DND-41 (cell line): ENCODE measurements at regions not wholly inside any gene's neighbourhood (a gene's known extent, or its start where the extent isn't known, plus 50 kb on each side); places are given as distances from the start of the nearest gene placed in this dataset.

Experiments
- ATAC-seq: fragments of 200-7000 bp; cut with Tn5 transposase; 3 replicates; pipeline ENCODE4 v1.9.1; 2021; ENCODE audit warnings: low read depth; ENCODE audit not compliant: insufficient read depth
- DNase-seq: peaks from one replicate; pipeline ENCODE4 v3.0.0-alpha.2; 2020
- H2AFZ ChIP-seq: 2 replicates; pipeline ENCODE4 v1.6.0; 2012; ENCODE audit warnings: low read depth, low read length
- H3K27ac ChIP-seq: 2 replicates; pipeline ENCODE4 v1.5.1; 2012; ENCODE audit warnings: low read length, inconsistent platforms
- H3K27me3 ChIP-seq: fragments of 200-600 bp; sonication (generic); 2 replicates; pipeline ENCODE4 v1.6.0; 2012; ENCODE audit warnings: low read length, mild to moderate bottlenecking, inconsistent platforms; ENCODE audit not compliant: insufficient read depth, poor library complexity
- H3K36me3 ChIP-seq: 2 replicates; pipeline ENCODE4 v1.5.1; 2012; ENCODE audit warnings: low read length, inconsistent platforms; ENCODE audit not compliant: insufficient read depth
- H3K4me1 ChIP-seq: 2 replicates; pipeline ENCODE4 v1.5.1; 2012; ENCODE audit warnings: mild to moderate bottlenecking, low read length; ENCODE audit not compliant: insufficient read depth
- H3K4me2 ChIP-seq: 2 replicates; pipeline ENCODE4 v1.6.0; 2012; ENCODE audit warnings: mild to moderate bottlenecking, moderate library complexity, low read length, inconsistent platforms; ENCODE audit not compliant: insufficient read depth
- H3K4me3 ChIP-seq, 2 experiments: fragments of 200-600 bp in 1 of 2; shearing (Covaris generic) in 1 of 2; 2 replicates each; pipeline ENCODE4 v1.5.1; 2012 to 2016; ENCODE audit warnings: inconsistent platforms in 2 of 2, low read length in 2 of 2, mild to moderate bottlenecking in 2 of 2, low read depth in 1 of 2, moderate library complexity in 1 of 2
- H3K79me2 ChIP-seq: 2 replicates; pipeline ENCODE4 v1.6.0; 2012; ENCODE audit warnings: low read length, inconsistent platforms; ENCODE audit not compliant: insufficient read depth
- H3K9ac ChIP-seq: 2 replicates; pipeline ENCODE4 v1.6.0; 2012; ENCODE audit warnings: low read depth, mild to moderate bottlenecking, inconsistent platforms, low read length, moderate library complexity
- H3K9me3 ChIP-seq: 2 replicates; pipeline ENCODE4 v1.5.1; 2012; ENCODE audit warnings: low read length, moderate library complexity, mild to moderate bottlenecking, inconsistent platforms; ENCODE audit not compliant: insufficient read depth, severe bottlenecking
- H4K20me1 ChIP-seq: 2 replicates; pipeline ENCODE4 v1.6.0; 2012; ENCODE audit warnings: low read length; ENCODE audit not compliant: insufficient read depth
- CTCF ChIP-seq: IDR thresholded peaks from 2 replicates; pipeline ENCODE4 v1.5.1; 2012; ENCODE audit warnings: borderline replicate concordance, low read length, moderate library complexity, mild to moderate bottlenecking; ENCODE audit not compliant: poor library complexity, severe bottlenecking; ENCODE audit errors: extremely low read depth
- EZH2 ChIP-seq: IDR thresholded peaks from 3 replicates; pipeline ENCODE4 v1.6.1; 2012; ENCODE audit warnings: borderline replicate concordance, low read depth, mild to moderate bottlenecking, moderate library complexity, low read length, inconsistent platforms; ENCODE audit not compliant: severe bottlenecking

- no peaks in the 10 kb centered on the region for H3K27me3 ChIP-seq
- peak; percentile 83 for DNase-seq
- peak overlapping the region in 1 of 2 experiments; percentile 3; a peak in 1 of 4 replicates for H3K4me3 ChIP-seq
- TF ChIP-seq EZH2 (no peak), CTCF (peak; percentile 22)
- peak overlapping the region; percentile 31 for H3K9ac ChIP-seq
- H3K4me2 ChIP-seq: peak overlapping the region; percentile 45
- peak; percentile 86 for ATAC-seq
- H3K36me3 ChIP-seq: no peaks in the 10 kb centered on the region
- H4K20me1 ChIP-seq: peaks cover 2% of the 10 kb centered on the region; the same call in 1 of the 2 replicates
- H3K27ac ChIP-seq: peak overlapping the region; percentile 80
- peaks cover 70% of the 10 kb centered on the region for H3K4me1 ChIP-seq
- no peaks in the 10 kb centered on the region for H3K9me3 ChIP-seq
- no peak overlapping the region for H2AFZ ChIP-seq
- no peaks in the 10 kb centered on the region for H3K79me2 ChIP-seq
Measured at GRCh38 chr14:54169254-54169924, 212.8 kb upstream of the BMP4 start.

- H3K4me1 ChIP-seq: peaks cover 79% of the 10 kb centered on the region
- no peaks in the 10 kb centered on the region for H3K27me3 ChIP-seq
- TF ChIP-seq CTCF (no peak), EZH2 (no peak)
- no peaks in the 10 kb centered on the region for H3K79me2 ChIP-seq
- peak overlapping the region; percentile 23; the same call in 1 of the 2 replicates for H3K9ac ChIP-seq
- H4K20me1 ChIP-seq: peaks cover 2% of the 10 kb centered on the region; the same call in 1 of the 2 replicates
- H3K9me3 ChIP-seq: no peaks in the 10 kb centered on the region
- ATAC-seq (no peak), DNase-seq (no peak)
- H3K36me3 ChIP-seq: no peaks in the 10 kb centered on the region
- H3K27ac ChIP-seq: peak overlapping the region; percentile 70
- H3K4me2 ChIP-seq: peak overlapping the region; percentile 45
- H2AFZ ChIP-seq: no peak overlapping the region
- H3K4me3 ChIP-seq: 0 out of 4 replicates have a peak overlapping the region, but pooled peaks of 1 of the 2 experiments have one; percentile 1
Measured at GRCh38 chr14:54170301-54170700, 213.7 kb upstream of the BMP4 start.

GRCh38 chr14:54172114-54172513 is 215.5 kb upstream of the BMP4 start:
- no peak overlapping the region for H3K4me3 ChIP-seq
- H3K4me2 ChIP-seq: peak overlapping the region; percentile 34; the same call in 1 of the 2 replicates
- no peak overlapping the region; the same call in 1 of the 2 replicates for H3K27ac ChIP-seq
- peaks cover 2% of the 10 kb centered on the region; the same call in 1 of the 2 replicates for H4K20me1 ChIP-seq
- no peaks in the 10 kb centered on the region for H3K79me2 ChIP-seq
- no peak for TF ChIP-seq CTCF
- TF ChIP-seq EZH2: no peak
- DNase-seq (peak; percentile 56), ATAC-seq (peak; percentile 69)
- H2AFZ ChIP-seq: no peak overlapping the region
- H3K4me1 ChIP-seq: peaks cover 81% of the 10 kb centered on the region
- H3K36me3 ChIP-seq: no peaks in the 10 kb centered on the region
- no peak overlapping the region for H3K9ac ChIP-seq
- H3K27me3 ChIP-seq: no peaks in the 10 kb centered on the region
- no peaks in the 10 kb centered on the region for H3K9me3 ChIP-seq
